IPS-18a (cell line): ENCODE measurements at regions not wholly inside any gene's neighbourhood (a gene's known extent, or its start where the extent isn't known, plus 50 kb on each side); places are given as distances from the start of the nearest gene placed in this dataset.

ENCODE experiments used
- H3K27ac ChIP-seq: one replicate; pipeline ENCODE4 v1.5.1; 2013; ENCODE audit warnings: low read length
- H3K27me3 ChIP-seq: one replicate; pipeline ENCODE4 v1.6.1; 2013; ENCODE audit warnings: mild to moderate bottlenecking, low read length; ENCODE audit not compliant: control insufficient read depth, insufficient read depth
- H3K36me3 ChIP-seq: one replicate; pipeline ENCODE4 v1.6.1; 2013; ENCODE audit warnings: low read depth, low read length; ENCODE audit not compliant: control insufficient read depth
- H3K4me1 ChIP-seq: one replicate; pipeline ENCODE4 v1.6.1; 2013; ENCODE audit warnings: low read depth, low read length; ENCODE audit not compliant: control insufficient read depth
- H3K4me3 ChIP-seq: one replicate; pipeline ENCODE4 v1.5.1; 2013; ENCODE audit warnings: low read length
- H3K9ac ChIP-seq: one replicate; pipeline ENCODE4 v1.6.1; 2013; ENCODE audit warnings: mild to moderate bottlenecking, low read length, moderate library complexity
- H3K9me3 ChIP-seq: one replicate; pipeline ENCODE4 v1.6.1; 2013; ENCODE audit warnings: low read depth, low read length; ENCODE audit not compliant: control insufficient read depth

GRCh38 chr11:70841264-70841663, 411.1 kb downstream of the SHANK2 start:
- Histone ChIP-seq H3K27ac (no peak overlapping the region), H3K36me3 (no peaks in the 10 kb centered on the region), H3K4me3 (no peak overlapping the region), H3K9ac (no peak overlapping the region), H3K9me3 (no peaks in the 10 kb centered on the region), H3K27me3 (no peaks in the 10 kb centered on the region), H3K4me1 (peaks cover 4% of the 10 kb centered on the region)

GRCh38 chr11:70842256-70842655, 410.1 kb downstream of the SHANK2 start:
- peaks cover 4% of the 10 kb centered on the region for H3K4me1 ChIP-seq
- no peaks in the 10 kb centered on the region for H3K27me3 ChIP-seq

GRCh38 chr11:70842701-70843100, 409.7 kb downstream of the SHANK2 start:
- H3K36me3 ChIP-seq, result no peaks in the 10 kb centered on the region
- H3K4me1 ChIP-seq, result peaks cover 4% of the 10 kb centered on the region
- no peaks in the 10 kb centered on the region for H3K27me3 ChIP-seq
- H3K4me3 ChIP-seq, result no peak overlapping the region
- H3K27ac ChIP-seq, result no peak overlapping the region
- H3K9me3 ChIP-seq, result no peaks in the 10 kb centered on the region
- no peak overlapping the region for H3K9ac ChIP-seq

More at GRCh38 chr11:70842256-70842655, 410.1 kb downstream of the SHANK2 start:
- H3K36me3 ChIP-seq, result no peaks in the 10 kb centered on the region
- H3K9ac ChIP-seq, result no peak overlapping the region
- H3K9me3 ChIP-seq, result no peaks in the 10 kb centered on the region
- no peak overlapping the region for H3K4me3 ChIP-seq
- no peak overlapping the region for H3K27ac ChIP-seq

- H3K27me3 ChIP-seq, result no peaks in the 10 kb centered on the region
- no peak overlapping the region for H3K9ac ChIP-seq
- H3K36me3 ChIP-seq, result no peaks in the 10 kb centered on the region
- H3K27ac ChIP-seq, result no peak overlapping the region
- H3K9me3 ChIP-seq, result no peaks in the 10 kb centered on the region
- no peak overlapping the region for H3K4me3 ChIP-seq
- H3K4me1 ChIP-seq, result peaks cover 4% of the 10 kb centered on the region
Observed at GRCh38 chr11:70843906-70844305, 408.5 kb downstream of the SHANK2 start.

GRCh38 chr11:70844387-70844786, 408.0 kb downstream of the SHANK2 start:
- Histone ChIP-seq H3K4me3 (no peak overlapping the region), H3K27ac (no peak overlapping the region), H3K9ac (no peak overlapping the region), H3K27me3 (no peaks in the 10 kb centered on the region), H3K9me3 (no peaks in the 10 kb centered on the region), H3K4me1 (peaks cover 4% of the 10 kb centered on the region), H3K36me3 (no peaks in the 10 kb centered on the region)

- no peaks in the 10 kb centered on the region for H3K27me3 ChIP-seq
- no peaks in the 10 kb centered on the region for H3K36me3 ChIP-seq
- H3K4me1 ChIP-seq, result peaks cover 4% of the 10 kb centered on the region
- H3K9me3 ChIP-seq, result no peaks in the 10 kb centered on the region
- no peak overlapping the region for H3K4me3 ChIP-seq
- H3K9ac ChIP-seq, result no peak overlapping the region
- no peak overlapping the region for H3K27ac ChIP-seq
Observed at GRCh38 chr11:70845591-70846041, 406.8 kb downstream of the SHANK2 start.

- Histone ChIP-seq H3K27me3 (no peaks in the 10 kb centered on the region), H3K4me1 (peaks cover 4% of the 10 kb centered on the region), H3K36me3 (no peaks in the 10 kb centered on the region), H3K9me3 (no peaks in the 10 kb centered on the region), H3K9ac (no peak overlapping the region), H3K27ac (no peak overlapping the region), H3K4me3 (no peak overlapping the region)
Observed at GRCh38 chr11:70846781-70847655, 405.4 kb downstream of the SHANK2 start.

- Histone ChIP-seq H3K36me3 (no peaks in the 10 kb centered on the region), H3K9ac (no peak overlapping the region), H3K27ac (no peak overlapping the region), H3K9me3 (no peaks in the 10 kb centered on the region), H3K27me3 (no peaks in the 10 kb centered on the region), H3K4me1 (peaks cover 4% of the 10 kb centered on the region), H3K4me3 (no peak overlapping the region)
Observed at GRCh38 chr11:70848243-70848750, 404.1 kb downstream of the SHANK2 start.

- Histone ChIP-seq H3K9me3 (no peaks in the 10 kb centered on the region), H3K4me1 (peaks cover 4% of the 10 kb centered on the region), H3K27ac (no peak overlapping the region), H3K9ac (no peak overlapping the region), H3K27me3 (no peaks in the 10 kb centered on the region), H3K36me3 (no peaks in the 10 kb centered on the region), H3K4me3 (no peak overlapping the region)
Observed at GRCh38 chr11:70849031-70849430, 403.3 kb downstream of the SHANK2 start.

GRCh38 chr11:70851308-70851707, 401.1 kb downstream of the SHANK2 start:
- H3K4me1 ChIP-seq, result no peaks in the 10 kb centered on the region
- H3K36me3 ChIP-seq, result no peaks in the 10 kb centered on the region
- no peaks in the 10 kb centered on the region for H3K27me3 ChIP-seq
- H3K9ac ChIP-seq, result no peak overlapping the region
- H3K9me3 ChIP-seq, result no peaks in the 10 kb centered on the region
- no peak overlapping the region for H3K27ac ChIP-seq
- no peak overlapping the region for H3K4me3 ChIP-seq

GRCh38 chr11:70851907-70852306, 400.5 kb downstream of the SHANK2 start:
- no peak overlapping the region for H3K9ac ChIP-seq
- no peak overlapping the region for H3K4me3 ChIP-seq
- H3K36me3 ChIP-seq, result no peaks in the 10 kb centered on the region
- no peaks in the 10 kb centered on the region for H3K9me3 ChIP-seq
- no peaks in the 10 kb centered on the region for H3K27me3 ChIP-seq
- H3K27ac ChIP-seq, result no peak overlapping the region
- no peaks in the 10 kb centered on the region for H3K4me1 ChIP-seq
